ENCODE measurements at regions not wholly inside any gene's neighbourhood (a gene's known extent, or its start where the extent isn't known, plus 50 kb on each side); places are given as distances from the start of the nearest gene placed in this dataset.

- TF ChIP-seq CTCF (optimal IDR thresholded peaks at IDR 0.05 in 1 of 3, IDR thresholded peaks at IDR 0.05 in 1 of 3, conservative IDR thresholded peaks at IDR 0.05 in 1 of 3; ENCODE audit: extremely low read depth in 1 of 3, insufficient read depth in 2 of 3, low read length in 3 of 3) (no peak), EZH2 (IDR thresholded peaks at IDR 0.05; ENCODE audit: low read length) (no peak)
Observed at GRCh38 chr20:34179637-34180360, 61.4 kb upstream of the ASIP start.
